T-cell (primary cell): ENCODE measurements at regions not wholly inside any gene's neighbourhood (a gene's known extent, or its start where the extent isn't known, plus 50 kb on each side); places are given as distances from the start of the nearest gene placed in this dataset.

Experiments used
- ATAC-seq, 4 experiments: fragments of 200-7000 bp in 3 of 4; fragments of 150-1000 bp in 1 of 4; cut with Tn5 transposase; replicated peaks in 1 of 4; 1 replicate in 3 of 4; 2 replicates in 1 of 4; pipeline ENCODE4 v1.10.0; 2021; ENCODE audit warnings: moderate library complexity in 3 of 4, mild to moderate bottlenecking in 2 of 4, moderate number of reproducible peaks in 1 of 4
- CTCF ChIA-PET, 2 donors: fragments of 300-600 bp; sonication (Branson Sonifier 250); formaldehyde crosslinking; loops; one replicate each; lab custom pipeline; 2022; ENCODE audit warnings: antibody characterized with exemption in 2 of 2; lab: Charles Lee
- POLR2A ChIA-PET, 2 donors: fragments of 300-600 bp; sonication (Branson Sonifier 250); formaldehyde crosslinking; loops; one replicate each; lab custom pipeline; 2022; ENCODE audit warnings: antibody characterized with exemption in 2 of 2; lab: Charles Lee
- DNase-seq, 35 experiments: peaks; one replicate each; pipeline versions ENCODE4 v3.0.0 to v3.0.0-alpha.2; 2013 to 2023
- H3K27ac ChIP-seq: one replicate; pipeline ENCODE4 v1.5.1; 2013; ENCODE audit warnings: low read length
- H3K27me3 ChIP-seq, 2 experiments: replicated peaks in 1 of 2; 1 replicate in 1 of 2; 2 replicates in 1 of 2; pipeline versions ENCODE4 v1.6.1 to v1.7.0; 2013; ENCODE audit warnings: low read length in 1 of 2, mixed read lengths in 1 of 2; ENCODE audit not compliant: control insufficient read depth in 2 of 2, insufficient read depth in 2 of 2; ENCODE audit errors: extremely low read depth in 1 of 2
- H3K36me3 ChIP-seq, 2 donors: 1 replicate in 1 of 2; 2 replicates in 1 of 2; pipeline versions ENCODE4 v1.6.1 to v1.7.0; 2013; ENCODE audit warnings: low read length in 1 of 2; ENCODE audit not compliant: control insufficient read depth in 2 of 2, insufficient read depth in 1 of 2; ENCODE audit errors: extremely low read depth in 1 of 2
- H3K4me1 ChIP-seq, 2 experiments: 1 replicate in 1 of 2; 2 replicates in 1 of 2; pipeline versions ENCODE4 v1.6.1 to v1.7.0; 2013; ENCODE audit warnings: low read length in 2 of 2, mixed read lengths in 1 of 2; ENCODE audit not compliant: insufficient read depth in 2 of 2, control insufficient read depth in 1 of 2; ENCODE audit errors: extremely low read depth in 1 of 2
- H3K4me3 ChIP-seq, 2 donors: 1 replicate in 1 of 2; 2 replicates in 1 of 2; pipeline versions ENCODE4 v1.5.1 to v1.7.0; 2013; ENCODE audit warnings: mild to moderate bottlenecking in 2 of 2, low read length in 1 of 2, moderate library complexity in 1 of 2; ENCODE audit not compliant: control insufficient read depth in 1 of 2; ENCODE audit errors: extremely low read depth in 1 of 2
- H3K9me3 ChIP-seq: 2 replicates; pipeline ENCODE4 v1.7.0; 2013
- H3K27ac Mint-ChIP-seq, 2 donors: one replicate each; pipeline ENCODE4 v1.8.0; 2020 to 2021; ENCODE audit warnings: mild to moderate bottlenecking in 2 of 2, mixed read lengths in 2 of 2
- H3K27me3 Mint-ChIP-seq, 2 donors: one replicate each; pipeline ENCODE4 v1.8.0; 2021 to 2022; ENCODE audit warnings: mixed read lengths in 2 of 2
- H3K36me3 Mint-ChIP-seq: one replicate; pipeline ENCODE4 v1.8.0; 2021; ENCODE audit warnings: mixed read lengths
- H3K4me1 Mint-ChIP-seq, 3 donors: one replicate each; pipeline ENCODE4 v1.8.0; 2020 to 2022; ENCODE audit warnings: mixed read lengths in 3 of 3, mild to moderate bottlenecking in 1 of 3
- H3K4me3 Mint-ChIP-seq, 3 donors: one replicate each; pipeline ENCODE4 v1.8.0; 2020 to 2022; ENCODE audit warnings: mild to moderate bottlenecking in 3 of 3, mixed read lengths in 3 of 3, moderate library complexity in 3 of 3
- H3K9me3 Mint-ChIP-seq, 3 donors: one replicate each; pipeline ENCODE4 v1.8.0; 2020 to 2022; ENCODE audit warnings: mixed read lengths in 3 of 3
- WGBS: methylation state at CpG from one replicate; pipeline ENCODE4 v1.1.5; 2013; ENCODE audit warnings: missing lambda C conversion rate; ENCODE audit not compliant: insufficient coverage; 5-methylcytosine and 5-hydroxymethylcytosine counted together

DNA sequence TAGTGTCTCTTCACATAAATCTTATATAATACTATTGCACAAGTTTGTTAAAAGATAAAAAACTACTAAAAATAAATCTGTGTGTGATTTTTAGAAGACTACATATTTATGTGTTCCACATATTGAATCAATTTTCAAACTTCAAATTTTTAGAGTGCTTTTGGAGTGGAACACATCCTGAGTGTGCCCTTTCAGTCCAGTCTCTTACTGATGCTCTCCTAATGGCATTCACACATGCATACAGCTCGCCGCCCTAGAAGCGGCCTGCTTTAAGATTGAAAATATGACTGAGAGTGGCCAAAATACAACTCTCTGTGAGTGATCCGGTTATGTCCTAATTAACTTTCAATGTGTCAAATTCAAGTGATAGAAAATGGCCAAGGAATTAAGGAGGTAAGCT lies 628.8 kb downstream of the ANKRD50 start:
- no peak for DNase-seq
- no peak for ATAC-seq
- no peak overlapping the region for H3K4me3 ChIP-seq
- Mint-ChIP-seq H3K9me3 (peaks cover 5 to 25% (median 7%) of the 10 kb centered on the region in 3 donors), H3K4me3 (no peak overlapping the region), H3K27ac (no peak overlapping the region), H3K27me3 (no peaks in the 10 kb centered on the region), H3K4me1 (no peaks in the 10 kb centered on the region), H3K36me3 (no peaks in the 10 kb centered on the region)
- H3K27me3 ChIP-seq, result no peaks in the 10 kb centered on the region
- CTCF ChIA-PET, result no interaction called here
- no peaks in the 10 kb centered on the region for H3K4me1 ChIP-seq
- POLR2A ChIA-PET, result no interaction called here
- H3K9me3 ChIP-seq, result no peaks in the 10 kb centered on the region
- WGBS, result no CpG with 5 or more reads among the region's 4 CpGs
- H3K36me3 ChIP-seq, result no peaks in the 10 kb centered on the region
- H3K27ac ChIP-seq, result no peak overlapping the region

DNA sequence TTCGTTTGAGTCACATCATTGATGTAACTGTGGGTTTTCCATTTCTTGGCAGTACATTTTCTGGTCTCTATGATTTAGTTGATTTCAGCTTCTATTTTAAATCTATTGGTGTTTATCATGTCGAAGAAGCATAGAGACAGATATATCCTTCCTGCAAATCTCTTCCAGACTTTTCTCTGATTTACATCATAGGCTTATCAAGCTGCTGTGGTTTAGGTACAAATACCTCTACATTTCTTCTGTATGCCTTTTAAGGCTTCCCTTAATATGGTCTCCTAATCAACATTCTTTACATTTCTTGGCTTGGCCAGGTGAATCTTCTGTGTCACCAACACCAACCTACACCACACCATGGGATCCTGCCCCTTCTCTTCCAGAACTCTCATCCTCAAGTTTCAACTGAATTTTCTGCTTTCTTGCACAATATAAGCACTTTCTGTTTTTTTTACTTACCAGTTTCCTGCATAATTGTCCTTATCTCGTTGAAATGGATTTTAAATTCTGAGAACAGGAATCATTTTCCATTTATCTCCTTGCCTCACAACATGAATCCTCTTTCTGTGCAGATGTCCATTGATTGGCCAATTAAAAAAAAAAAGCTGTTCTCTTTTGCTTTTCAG lies 626.9 kb downstream of the ANKRD50 start:
- Mint-ChIP-seq H3K27ac (no peak overlapping the region), H3K27me3 (no peaks in the 10 kb centered on the region), H3K4me3 (no peak overlapping the region), H3K36me3 (no peaks in the 10 kb centered on the region), H3K4me1 (no peaks in the 10 kb centered on the region), H3K9me3 (peaks cover 0 to 10% (median 1%) of the 10 kb centered on the region in 3 donors)
- H3K27me3 ChIP-seq, result no peaks in the 10 kb centered on the region
- DNase-seq, result no peak
- no CpG with 5 or more reads among the region's 3 CpGs for WGBS
- H3K36me3 ChIP-seq, result no peaks in the 10 kb centered on the region
- POLR2A ChIA-PET, result no interaction called here
- CTCF ChIA-PET, result no interaction called here
- no peaks in the 10 kb centered on the region for H3K9me3 ChIP-seq
- no peak for ATAC-seq
- H3K27ac ChIP-seq, result no peak overlapping the region
- H3K4me1 ChIP-seq, result no peaks in the 10 kb centered on the region
- no peak overlapping the region for H3K4me3 ChIP-seq

DNA sequence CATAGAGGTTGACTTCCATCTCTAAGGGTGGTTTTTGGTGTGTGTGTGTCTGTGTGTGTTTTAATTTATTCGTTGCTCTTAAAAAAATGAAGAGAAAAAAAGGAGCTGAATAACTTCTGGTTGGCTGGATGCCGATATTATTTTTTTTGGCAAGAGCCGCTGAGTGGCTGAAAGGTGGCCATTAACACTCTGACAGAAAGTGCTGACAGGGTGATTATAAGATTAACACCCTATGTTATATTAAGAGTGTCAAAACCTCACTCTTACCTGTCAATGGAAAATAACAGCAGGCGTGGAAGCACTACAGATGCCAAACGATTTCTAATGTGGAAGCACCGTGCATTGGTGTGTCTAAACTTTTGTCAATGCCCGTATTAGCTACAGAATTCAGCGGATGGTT lies 622.5 kb downstream of the ANKRD50 start:
- Histone ChIP-seq H3K9me3 (no peaks in the 10 kb centered on the region), H3K4me1 (no peaks in the 10 kb centered on the region), H3K27me3 (no peaks in the 10 kb centered on the region), H3K4me3 (no peak overlapping the region), H3K36me3 (no peaks in the 10 kb centered on the region), H3K27ac (no peak overlapping the region)
- ATAC-seq (no peak), DNase-seq (no peak)
- Mint-ChIP-seq H3K36me3 (no peaks in the 10 kb centered on the region), H3K27me3 (no peaks in the 10 kb centered on the region), H3K9me3 (peaks cover 0 to 11% (median 5%) of the 10 kb centered on the region in 3 donors), H3K4me1 (no peaks in the 10 kb centered on the region), H3K27ac (no peak overlapping the region), H3K4me3 (no peak overlapping the region)
- ChIA-PET CTCF (interaction anchor here in 1 of 2 donors (0.6 kb wide), 1 partner anchor 14 kb away, joined by 3 read pairs; no protein-coding TSS in a partner anchor), POLR2A (interaction anchor here in 1 of 2 donors (0.8 kb wide), 1 partner anchor 884 kb away, joined by 3 read pairs; no protein-coding TSS in a partner anchor)
- 80% methylated on average over 1 of the region's 8 CpGs for WGBS

DNA sequence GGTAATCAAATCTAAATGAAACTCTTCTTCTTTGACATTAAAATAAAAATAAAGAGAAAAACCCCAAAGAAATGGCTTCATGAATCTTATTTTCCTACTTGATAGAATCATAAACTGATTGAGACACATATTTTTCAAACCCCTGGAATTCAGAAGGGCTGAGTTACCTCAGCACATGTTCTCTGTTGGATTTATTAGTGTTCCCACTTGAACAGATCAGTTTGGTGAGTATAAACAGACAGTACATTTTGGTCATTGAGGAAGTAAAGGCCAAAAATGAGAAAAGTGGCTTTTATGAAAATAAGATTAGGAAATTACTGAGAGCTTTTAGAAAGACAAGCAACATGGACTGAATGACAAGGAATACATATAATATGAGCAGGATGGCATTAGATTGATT lies 620.4 kb downstream of the ANKRD50 start:
- Histone ChIP-seq H3K36me3 (no peaks in the 10 kb centered on the region), H3K27ac (no peak overlapping the region), H3K4me1 (no peaks in the 10 kb centered on the region), H3K4me3 (no peak overlapping the region), H3K9me3 (no peaks in the 10 kb centered on the region), H3K27me3 (no peaks in the 10 kb centered on the region)
- Mint-ChIP-seq H3K27me3 (no peaks in the 10 kb centered on the region), H3K4me1 (no peaks in the 10 kb centered on the region), H3K36me3 (no peaks in the 10 kb centered on the region), H3K4me3 (no peak overlapping the region), H3K27ac (no peak overlapping the region), H3K9me3 (peaks cover 0 to 11% (median 5%) of the 10 kb centered on the region in 3 donors)
- ATAC-seq (no peak), DNase-seq (no peak)
- ChIA-PET POLR2A (no interaction called here), CTCF (no interaction called here)

DNA sequence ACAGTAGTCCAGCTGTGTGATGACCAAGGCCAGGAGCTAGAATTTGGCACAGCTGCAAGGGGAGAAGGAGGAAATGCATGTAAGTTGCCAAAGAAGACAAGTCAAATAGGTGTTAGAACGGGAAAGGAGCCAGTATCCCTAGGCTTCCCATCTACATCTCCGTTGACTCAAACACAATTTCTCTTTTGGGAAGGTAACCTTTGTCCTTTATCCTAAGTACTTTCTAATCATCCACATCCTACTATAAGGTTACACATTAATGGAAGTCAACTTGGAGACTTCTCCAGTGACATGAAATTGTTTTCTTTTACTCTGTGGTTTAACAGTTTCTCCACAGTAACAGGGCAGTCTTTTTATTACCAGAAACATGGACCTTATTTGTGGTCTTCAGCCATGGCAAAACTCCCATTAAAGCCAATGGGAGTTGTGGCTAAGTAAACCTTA lies 620.0 kb downstream of the ANKRD50 start:
- H3K4me3 Mint-ChIP-seq, result no peak overlapping the region
- H3K36me3 Mint-ChIP-seq, result no peaks in the 10 kb centered on the region
- Histone ChIP-seq H3K27me3 (no peaks in the 10 kb centered on the region), H3K36me3 (no peaks in the 10 kb centered on the region), H3K27ac (no peak overlapping the region), H3K9me3 (no peaks in the 10 kb centered on the region), H3K4me3 (no peak overlapping the region), H3K4me1 (no peaks in the 10 kb centered on the region)
- ChIA-PET POLR2A (no interaction called here), CTCF (no interaction called here)
- WGBS, result no CpG with 5 or more reads among the region's 2 CpGs
- H3K27ac Mint-ChIP-seq, result no peak overlapping the region
- no peaks in the 10 kb centered on the region for H3K4me1 Mint-ChIP-seq
- H3K9me3 Mint-ChIP-seq, result peaks cover 0 to 11% (median 5%) of the 10 kb centered on the region in 3 donors
- no peak for DNase-seq
- ATAC-seq, result no peak
- H3K27me3 Mint-ChIP-seq, result no peaks in the 10 kb centered on the region

DNA sequence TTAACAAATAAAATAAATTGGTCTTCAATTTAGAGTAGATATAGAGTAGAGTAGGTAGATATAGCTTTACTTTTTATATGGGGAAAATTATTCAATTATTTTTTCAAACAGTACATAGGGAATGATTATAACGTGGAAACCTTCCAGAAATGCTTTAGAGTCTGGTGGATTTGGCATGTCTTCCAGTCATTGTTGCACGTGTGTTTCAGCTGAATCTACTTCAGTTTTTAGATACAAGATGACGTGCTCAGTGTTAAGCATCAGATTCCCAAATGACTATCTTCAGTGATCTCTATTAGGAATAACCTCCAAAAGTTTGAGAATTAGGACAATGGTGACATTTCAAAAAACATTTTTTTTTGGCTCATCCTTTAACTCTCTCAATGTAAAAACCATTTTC lies 616.9 kb downstream of the ANKRD50 start:
- H3K36me3 Mint-ChIP-seq, result no peaks in the 10 kb centered on the region
- H3K4me1 Mint-ChIP-seq, result no peaks in the 10 kb centered on the region
- H3K27me3 Mint-ChIP-seq, result no peaks in the 10 kb centered on the region
- no peak overlapping the region for H3K27ac ChIP-seq
- no peaks in the 10 kb centered on the region for H3K4me1 ChIP-seq
- no peaks in the 10 kb centered on the region for H3K36me3 ChIP-seq
- no peak overlapping the region for H3K27ac Mint-ChIP-seq
- H3K4me3 ChIP-seq, result no peak overlapping the region
- CTCF ChIA-PET, result no interaction called here
- POLR2A ChIA-PET, result no interaction called here
- H3K9me3 Mint-ChIP-seq, result peaks cover 0 to 11% (median 5%) of the 10 kb centered on the region in 3 donors
- no peaks in the 10 kb centered on the region for H3K9me3 ChIP-seq
- no peaks in the 10 kb centered on the region for H3K27me3 ChIP-seq
- DNase-seq (no peak), ATAC-seq (no peak)
- no peak overlapping the region for H3K4me3 Mint-ChIP-seq
- no CpG with 5 or more reads among the region's 3 CpGs for WGBS

DNA sequence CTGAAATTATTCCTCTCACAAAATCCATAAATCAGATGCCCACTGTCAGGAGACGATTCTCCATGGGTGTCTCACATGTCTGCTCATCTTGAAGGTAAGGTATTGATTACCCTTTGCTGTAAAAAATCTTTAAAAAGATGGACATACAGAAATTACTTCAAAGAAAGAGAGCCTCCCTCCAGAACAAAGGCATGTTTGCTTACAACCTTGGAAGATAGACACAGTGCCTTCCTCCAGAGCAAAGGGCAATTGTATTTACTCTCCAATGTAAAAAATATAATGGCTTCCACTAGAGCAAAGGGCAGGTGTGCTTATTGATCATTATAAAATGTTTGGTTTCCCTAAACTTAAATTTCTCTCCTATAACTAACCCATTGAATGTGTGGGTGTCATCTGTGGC lies 616.2 kb downstream of the ANKRD50 start:
- H3K36me3 ChIP-seq, result no peaks in the 10 kb centered on the region
- ATAC-seq (no peak), DNase-seq (no peak)
- H3K27me3 ChIP-seq, result no peaks in the 10 kb centered on the region
- H3K4me3 ChIP-seq, result no peak overlapping the region
- H3K4me1 Mint-ChIP-seq, result no peaks in the 10 kb centered on the region
- H3K27ac Mint-ChIP-seq, result no peak overlapping the region
- no peaks in the 10 kb centered on the region for H3K4me1 ChIP-seq
- H3K4me3 Mint-ChIP-seq, result no peak overlapping the region
- no peaks in the 10 kb centered on the region for H3K9me3 ChIP-seq
- H3K36me3 Mint-ChIP-seq, result no peaks in the 10 kb centered on the region
- ChIA-PET POLR2A (no interaction called here), CTCF (no interaction called here)
- H3K27me3 Mint-ChIP-seq, result no peaks in the 10 kb centered on the region
- WGBS, result no CpG with 5 or more reads among the region's 1 CpG
- peaks cover 0 to 11% (median 5%) of the 10 kb centered on the region in 3 donors for H3K9me3 Mint-ChIP-seq
- no peak overlapping the region for H3K27ac ChIP-seq
